ENCODE measurements at regions not wholly inside any gene's neighbourhood (a gene's known extent, or its start where the extent isn't known, plus 50 kb on each side); places are given as distances from the start of the nearest gene placed in this dataset.

DNA sequence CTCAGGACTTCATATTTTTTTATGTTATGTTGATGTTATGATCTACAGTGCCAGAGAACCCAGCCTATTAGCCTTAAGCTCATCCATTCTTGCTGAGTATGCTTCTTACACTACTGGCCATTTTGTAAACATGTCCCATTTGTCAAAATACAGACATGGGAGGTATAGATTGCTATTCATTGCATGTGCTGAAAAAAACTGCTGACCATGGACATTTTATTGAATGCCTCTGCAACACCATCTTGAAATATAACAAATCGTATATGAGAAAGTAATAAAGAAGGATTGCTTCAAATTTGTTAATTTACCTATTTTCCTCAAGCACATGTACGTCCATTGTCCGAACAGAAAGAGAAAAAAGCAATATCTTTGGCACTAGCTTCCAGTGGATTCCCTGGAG, 91.5 kb upstream of the FAM47A start:
- TF ChIP-seq, protein P1, sequence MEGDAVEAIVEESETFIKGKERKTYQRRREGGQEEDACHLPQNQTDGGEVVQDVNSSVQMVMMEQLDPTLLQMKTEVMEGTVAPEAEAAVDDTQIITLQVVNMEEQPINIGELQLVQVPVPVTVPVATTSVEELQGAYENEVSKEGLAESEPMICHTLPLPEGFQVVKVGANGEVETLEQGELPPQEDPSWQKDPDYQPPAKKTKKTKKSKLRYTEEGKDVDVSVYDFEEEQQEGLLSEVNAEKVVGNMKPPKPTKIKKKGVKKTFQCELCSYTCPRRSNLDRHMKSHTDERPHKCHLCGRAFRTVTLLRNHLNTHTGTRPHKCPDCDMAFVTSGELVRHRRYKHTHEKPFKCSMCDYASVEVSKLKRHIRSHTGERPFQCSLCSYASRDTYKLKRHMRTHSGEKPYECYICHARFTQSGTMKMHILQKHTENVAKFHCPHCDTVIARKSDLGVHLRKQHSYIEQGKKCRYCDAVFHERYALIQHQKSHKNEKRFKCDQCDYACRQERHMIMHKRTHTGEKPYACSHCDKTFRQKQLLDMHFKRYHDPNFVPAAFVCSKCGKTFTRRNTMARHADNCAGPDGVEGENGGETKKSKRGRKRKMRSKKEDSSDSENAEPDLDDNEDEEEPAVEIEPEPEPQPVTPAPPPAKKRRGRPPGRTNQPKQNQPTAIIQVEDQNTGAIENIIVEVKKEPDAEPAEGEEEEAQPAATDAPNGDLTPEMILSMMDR (IDR thresholded peaks at IDR 0.05; ENCODE audit: insufficient read depth, low read depth, low read length), result no peak
- TF ChIP-seq EZH2 (IDR thresholded peaks at IDR 0.05; ENCODE audit: insufficient read depth, low read length), result no peak
